Stimulated activated naive CD8-positive, alpha-beta T cell treated with anti-CD3 and anti-CD28 coated beads, Interleukin-15, Interleukin-2, amounts not matched to agents 100 ng/mL and 50 ng/mL, for 24 hours (primary cell): ENCODE measurements at regions not wholly inside any gene's neighbourhood (a gene's known extent, or its start where the extent isn't known, plus 50 kb on each side); places are given as distances from the start of the nearest gene placed in this dataset.
"Not testable (repeated sequence)": the region's sequence is repeated elsewhere in the genome, so short reads cannot be mapped to it uniquely, and the experiment has no call there.

Experiments used
- H3K27ac Mint-ChIP-seq: one replicate; pipeline ENCODE4 v1.8.0; 2021; ENCODE audit warnings: mild to moderate bottlenecking, mixed read lengths
- H3K27me3 Mint-ChIP-seq: one replicate; pipeline ENCODE4 v1.8.0; 2021; ENCODE audit warnings: mixed read lengths
- H3K36me3 Mint-ChIP-seq: one replicate; pipeline ENCODE4 v1.8.0; 2021; ENCODE audit warnings: low read depth, mixed read lengths
- H3K4me1 Mint-ChIP-seq: one replicate; pipeline ENCODE4 v1.8.0; 2021; ENCODE audit warnings: low read depth, mixed read lengths
- H3K4me3 Mint-ChIP-seq: one replicate; pipeline ENCODE4 v1.8.0; 2021; ENCODE audit warnings: mild to moderate bottlenecking, mixed read lengths
- H3K9me3 Mint-ChIP-seq: one replicate; pipeline ENCODE4 v1.8.0; 2021; ENCODE audit warnings: mixed read lengths

DNA sequence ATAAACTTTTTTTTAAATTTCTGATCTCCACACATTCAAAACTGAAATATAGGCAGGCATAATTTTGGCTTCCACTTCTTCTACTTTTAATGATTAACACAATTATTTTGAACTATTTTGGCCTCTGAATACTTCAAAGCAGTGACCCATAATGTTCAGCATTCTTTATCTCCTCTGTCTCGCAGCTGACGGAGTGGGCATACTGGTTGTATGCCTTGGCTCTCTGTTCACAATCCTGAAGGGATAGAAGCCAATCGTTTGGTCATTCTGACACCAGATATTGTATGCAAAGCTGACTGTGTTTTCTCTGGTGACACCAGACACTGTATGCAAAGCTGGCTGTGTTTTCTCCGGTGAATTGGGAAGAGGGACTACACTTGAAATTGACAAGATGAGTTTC is 833.0 kb downstream of the EFNB2 start:
- Mint-ChIP-seq H3K27ac (no peak overlapping the region), H3K4me3 (no peak overlapping the region), H3K4me1 (no peaks in the 10 kb centered on the region), H3K9me3 (no peaks in the 10 kb centered on the region), H3K27me3 (no peaks in the 10 kb centered on the region), H3K36me3 (no peaks in the 10 kb centered on the region)

DNA sequence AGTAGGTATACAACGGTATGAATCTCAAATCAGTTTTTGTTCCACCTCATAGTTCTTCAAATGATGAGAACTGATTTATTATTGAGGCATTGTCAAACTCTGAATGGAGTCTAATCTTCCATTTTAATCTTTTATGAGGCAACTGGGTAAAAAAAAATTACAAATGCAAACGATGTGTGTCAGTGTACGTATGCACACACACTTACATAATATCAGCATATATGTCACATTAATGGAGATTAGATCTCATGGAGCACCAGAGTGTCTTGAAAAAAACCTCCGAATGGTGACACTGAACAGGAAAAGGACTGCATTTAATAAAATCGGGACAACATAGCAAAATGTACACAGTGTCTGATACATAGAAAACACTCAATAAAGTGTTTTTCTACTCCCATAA is 842.7 kb downstream of the EFNB2 start:
- H3K4me3 Mint-ChIP-seq: no peak overlapping the region
- no peaks in the 10 kb centered on the region for H3K27me3 Mint-ChIP-seq
- no peaks in the 10 kb centered on the region for H3K36me3 Mint-ChIP-seq
- H3K9me3 Mint-ChIP-seq: peaks cover 3% of the 10 kb centered on the region
- H3K4me1 Mint-ChIP-seq: no peaks in the 10 kb centered on the region
- no peak overlapping the region for H3K27ac Mint-ChIP-seq

DNA sequence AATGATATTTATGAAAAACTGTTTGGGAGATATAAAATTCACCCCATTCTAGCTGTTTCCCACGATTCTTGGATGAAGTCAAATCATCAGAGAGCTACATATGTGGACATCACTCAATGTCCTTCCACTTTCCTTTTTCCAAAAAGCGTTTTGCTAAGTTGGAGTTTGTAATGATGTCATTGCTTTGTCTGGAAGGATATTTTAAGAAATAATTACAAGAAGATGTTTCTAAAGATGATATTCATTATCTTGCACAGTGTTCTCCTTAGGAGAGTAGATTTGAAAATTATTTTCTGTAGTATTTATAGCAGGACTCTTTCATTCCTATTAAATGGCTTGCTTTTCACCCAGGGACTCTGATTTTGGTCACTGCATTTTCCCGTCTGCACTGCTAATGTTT is 851.2 kb downstream of the EFNB2 start:
- no peaks in the 10 kb centered on the region for H3K27me3 Mint-ChIP-seq
- H3K4me1 Mint-ChIP-seq: no peaks in the 10 kb centered on the region
- peaks cover 3% of the 10 kb centered on the region for H3K9me3 Mint-ChIP-seq

DNA sequence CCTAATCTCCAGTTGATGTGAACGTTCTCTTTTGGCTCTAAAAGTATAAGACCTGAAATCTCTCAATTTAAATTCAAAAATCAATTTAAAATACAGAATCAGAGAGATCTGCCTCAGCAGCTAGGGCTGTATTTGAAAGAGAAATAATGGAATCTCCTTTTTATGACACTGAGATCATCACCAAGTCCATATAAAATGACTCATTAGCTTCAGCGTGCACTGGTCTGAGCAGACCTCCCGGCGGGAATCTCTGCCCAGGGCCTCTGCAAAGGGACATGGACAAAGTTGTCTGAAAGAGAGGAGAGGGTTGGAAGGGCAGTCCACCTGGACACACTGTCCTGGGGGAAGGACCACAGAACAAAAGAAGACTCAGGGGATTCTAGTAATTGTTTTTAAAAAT is 855.6 kb downstream of the EFNB2 start:
- Mint-ChIP-seq H3K36me3 (no peaks in the 10 kb centered on the region), H3K27ac (no peak overlapping the region), H3K9me3 (peaks cover 3% of the 10 kb centered on the region), H3K27me3 (no peaks in the 10 kb centered on the region), H3K4me3 (no peak overlapping the region), H3K4me1 (no peaks in the 10 kb centered on the region)

More for the DNA sequence above, 851.2 kb downstream of the EFNB2 start:
- no peaks in the 10 kb centered on the region for H3K36me3 Mint-ChIP-seq
- H3K4me3 Mint-ChIP-seq: no peak overlapping the region
- no peak overlapping the region for H3K27ac Mint-ChIP-seq

DNA sequence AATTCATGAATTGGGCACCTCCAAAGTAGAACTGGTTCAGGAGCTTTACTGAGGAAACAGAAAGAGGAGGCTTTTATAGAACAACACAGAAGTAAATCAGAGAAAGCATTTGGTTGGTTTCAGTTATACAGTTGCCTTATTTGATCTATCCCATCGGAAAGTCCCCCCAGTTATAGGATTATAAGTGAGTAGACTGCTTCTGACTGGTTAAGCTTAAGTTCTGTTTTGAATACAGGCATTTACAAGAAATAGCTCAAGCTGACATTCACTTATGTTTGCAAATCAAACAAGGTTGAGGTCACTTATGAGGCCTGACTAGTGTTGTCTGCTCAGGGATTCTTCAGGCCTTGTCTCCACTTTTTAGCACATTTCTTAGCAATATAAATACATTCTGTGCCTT is 857.4 kb downstream of the EFNB2 start:
- Mint-ChIP-seq H3K4me1 (no peaks in the 10 kb centered on the region), H3K27ac (no peak overlapping the region), H3K4me3 (no peak overlapping the region)

DNA sequence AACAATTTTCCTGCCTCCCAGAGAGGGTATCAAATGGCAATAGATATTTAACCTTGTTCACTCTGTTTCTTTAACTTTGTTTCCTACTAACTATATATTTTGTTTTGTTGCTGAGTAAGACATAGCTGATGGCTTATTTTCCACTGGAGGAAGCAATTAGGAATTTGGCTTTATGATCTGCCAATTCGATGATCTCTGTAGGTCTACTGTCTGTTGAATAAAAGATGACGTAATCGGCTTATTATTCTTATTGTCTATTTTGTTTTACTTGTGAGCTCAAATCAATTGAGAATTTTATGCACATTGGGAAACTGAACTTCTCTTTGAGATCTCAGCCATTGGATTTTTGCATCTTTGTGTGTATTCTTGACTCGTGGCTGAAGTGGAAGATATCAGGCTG is 862.6 kb downstream of the EFNB2 start:
- Mint-ChIP-seq H3K9me3 (peaks cover 8% of the 10 kb centered on the region), H3K4me3 (no peak overlapping the region), H3K36me3 (no peaks in the 10 kb centered on the region), H3K27me3 (no peaks in the 10 kb centered on the region), H3K4me1 (no peaks in the 10 kb centered on the region), H3K27ac (no peak overlapping the region)

More for the DNA sequence above, 857.4 kb downstream of the EFNB2 start:
- H3K36me3 Mint-ChIP-seq: no peaks in the 10 kb centered on the region
- peaks cover 3% of the 10 kb centered on the region for H3K9me3 Mint-ChIP-seq
- H3K27me3 Mint-ChIP-seq: no peaks in the 10 kb centered on the region

DNA sequence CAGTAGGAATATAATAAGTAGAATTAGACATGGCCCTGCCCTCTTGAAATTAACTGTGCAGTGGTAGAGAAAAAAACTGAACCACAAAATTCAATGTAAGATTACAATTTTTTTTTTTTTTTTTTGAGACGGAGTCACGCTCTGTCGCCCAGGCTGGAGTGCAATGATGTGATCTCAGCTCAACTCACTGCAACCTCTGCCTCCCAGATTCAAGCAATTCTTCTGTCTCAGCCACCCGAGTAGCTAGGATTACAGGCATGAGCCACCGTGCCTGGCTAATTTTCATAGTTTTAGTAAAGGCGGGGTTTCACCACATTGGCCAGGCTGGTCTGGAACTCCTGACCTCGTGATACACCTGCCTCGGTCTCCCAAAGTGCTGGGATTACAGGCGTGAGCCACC is 864.3 kb downstream of the EFNB2 start:
- H3K36me3 Mint-ChIP-seq, H3K4me1 Mint-ChIP-seq, H3K4me3 Mint-ChIP-seq, H3K9me3 Mint-ChIP-seq, H3K27ac Mint-ChIP-seq, H3K27me3 Mint-ChIP-seq: not testable (repeated sequence)

DNA sequence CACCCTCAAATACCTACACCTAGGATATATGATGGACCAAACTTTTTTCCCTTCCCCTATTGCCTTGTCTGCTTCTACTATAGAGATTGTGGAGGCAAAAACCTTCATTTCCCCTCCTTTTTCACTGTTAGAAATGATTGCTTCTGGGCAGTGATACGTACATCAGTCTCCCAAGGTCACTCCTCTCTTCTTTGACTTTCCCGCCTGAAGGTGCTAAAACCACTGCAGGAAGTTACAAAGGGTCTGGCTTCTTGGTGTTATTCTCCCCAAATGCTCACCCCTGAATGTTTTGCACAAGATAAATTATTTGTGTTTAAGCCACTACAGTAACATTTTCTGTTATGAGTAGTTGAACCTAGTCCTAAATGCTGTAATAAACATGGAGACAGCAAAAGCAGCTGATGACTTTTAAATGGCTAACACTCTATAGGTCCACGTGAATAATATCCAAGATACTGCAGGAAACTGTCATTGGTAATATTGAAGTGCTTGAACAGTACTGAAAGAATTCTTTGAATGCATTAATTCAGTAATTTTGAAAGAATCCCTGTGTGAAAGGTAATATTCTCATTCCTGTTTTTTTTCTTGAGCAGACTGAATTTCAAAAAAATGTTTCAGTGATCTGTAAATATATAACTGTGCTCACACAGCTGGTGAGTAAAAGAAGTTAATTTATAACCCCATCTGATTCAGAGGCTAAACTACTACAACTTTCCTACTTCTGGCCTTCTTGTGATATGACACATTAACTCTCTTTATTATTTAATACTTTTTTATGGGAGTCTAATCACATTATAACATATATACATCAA is 865.1 kb downstream of the EFNB2 start:
- Mint-ChIP-seq H3K4me3 (no peak overlapping the region), H3K4me1 (no peaks in the 10 kb centered on the region), H3K36me3 (no peaks in the 10 kb centered on the region), H3K27me3 (no peaks in the 10 kb centered on the region), H3K27ac (no peak overlapping the region), H3K9me3 (peaks cover 8% of the 10 kb centered on the region)

DNA sequence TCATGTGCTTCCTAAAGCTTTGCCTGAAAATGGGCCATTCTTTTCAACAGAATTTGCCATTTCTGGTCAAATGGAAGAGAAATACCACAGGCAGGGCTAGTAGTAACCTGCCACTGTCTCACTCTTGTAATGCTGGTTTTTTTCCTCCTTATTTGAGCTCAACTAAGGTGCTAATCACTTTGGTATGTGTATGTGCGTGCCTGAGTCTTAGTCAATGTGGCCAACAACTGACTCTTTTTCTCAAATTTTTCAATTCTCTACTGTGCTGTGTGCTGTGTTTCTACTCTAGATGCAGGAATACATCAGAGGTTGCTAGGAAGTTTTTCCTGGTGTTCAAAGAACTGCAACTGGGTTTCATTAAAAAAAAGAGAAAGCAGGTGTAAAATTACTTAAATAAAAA is 870.2 kb downstream of the EFNB2 start:
- Mint-ChIP-seq H3K27ac (no peak overlapping the region), H3K9me3 (no peaks in the 10 kb centered on the region), H3K4me3 (no peak overlapping the region), H3K36me3 (no peaks in the 10 kb centered on the region), H3K27me3 (no peaks in the 10 kb centered on the region), H3K4me1 (no peaks in the 10 kb centered on the region)

DNA sequence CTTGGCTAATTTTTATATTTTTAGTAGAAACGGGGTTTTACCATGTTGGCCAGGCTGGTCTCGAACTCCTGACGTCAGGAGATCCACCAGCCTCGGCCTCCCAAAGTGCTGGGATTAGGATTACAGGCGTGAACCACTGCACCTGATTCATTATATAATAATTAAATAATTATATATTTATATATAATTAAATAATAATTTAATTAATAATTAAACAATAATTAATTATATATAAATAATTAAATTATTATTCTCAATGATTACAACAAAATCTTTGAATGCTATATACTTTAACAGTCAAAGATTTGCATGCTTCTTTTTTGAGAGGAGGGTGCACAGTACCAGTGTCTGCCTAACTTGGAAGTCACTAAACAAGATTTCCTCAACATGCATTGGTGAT is 872.3 kb downstream of the EFNB2 start:
- no peak overlapping the region for H3K27ac Mint-ChIP-seq
- peaks cover 1% of the 10 kb centered on the region for H3K9me3 Mint-ChIP-seq
- no peaks in the 10 kb centered on the region for H3K27me3 Mint-ChIP-seq
- no peak overlapping the region for H3K4me3 Mint-ChIP-seq
- H3K36me3 Mint-ChIP-seq: no peaks in the 10 kb centered on the region
- H3K4me1 Mint-ChIP-seq: no peaks in the 10 kb centered on the region

DNA sequence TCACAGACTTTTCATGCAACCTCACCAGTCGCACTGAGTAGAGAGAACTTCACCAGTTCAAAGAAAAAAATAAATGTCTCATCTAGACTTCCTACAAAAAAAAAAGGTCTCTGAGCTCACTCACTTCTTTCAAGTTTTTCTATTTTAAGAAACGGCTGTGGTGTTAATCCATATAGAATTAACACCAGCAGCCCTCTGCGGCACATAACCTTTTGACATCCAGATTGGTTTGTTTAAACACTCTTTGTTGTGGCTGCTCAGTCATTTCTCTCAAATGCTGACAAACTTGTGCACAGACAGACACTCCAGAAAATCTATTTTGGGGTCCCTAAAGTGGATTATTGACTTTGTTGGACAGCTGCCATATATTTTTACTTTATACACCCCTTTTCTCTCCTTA is 874.9 kb downstream of the EFNB2 start:
- H3K36me3 Mint-ChIP-seq: no peaks in the 10 kb centered on the region
- no peak overlapping the region for H3K27ac Mint-ChIP-seq
- H3K4me1 Mint-ChIP-seq: no peaks in the 10 kb centered on the region
- H3K4me3 Mint-ChIP-seq: no peak overlapping the region
- no peaks in the 10 kb centered on the region for H3K27me3 Mint-ChIP-seq
- peaks cover 6% of the 10 kb centered on the region for H3K9me3 Mint-ChIP-seq

DNA sequence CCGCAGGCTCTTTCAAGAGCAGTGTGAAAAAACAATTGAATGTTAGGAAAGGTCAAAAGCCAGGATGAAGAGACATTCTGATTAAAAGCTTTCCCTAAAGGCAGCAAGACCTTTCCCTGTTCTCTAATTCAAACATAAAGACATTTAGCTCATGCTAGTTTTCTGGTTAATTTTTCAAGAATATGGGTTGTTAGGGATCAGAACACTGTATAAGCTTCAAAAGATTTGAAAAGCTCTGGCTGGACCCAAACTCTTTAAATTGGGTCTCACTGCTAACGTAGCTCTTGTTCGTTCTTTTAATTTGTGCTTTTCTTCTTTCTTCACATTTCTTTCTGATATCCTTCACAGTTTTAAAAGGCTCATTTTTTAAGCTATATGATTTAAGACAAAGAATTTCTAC is 877.0 kb downstream of the EFNB2 start:
- no peaks in the 10 kb centered on the region for H3K36me3 Mint-ChIP-seq

DNA sequence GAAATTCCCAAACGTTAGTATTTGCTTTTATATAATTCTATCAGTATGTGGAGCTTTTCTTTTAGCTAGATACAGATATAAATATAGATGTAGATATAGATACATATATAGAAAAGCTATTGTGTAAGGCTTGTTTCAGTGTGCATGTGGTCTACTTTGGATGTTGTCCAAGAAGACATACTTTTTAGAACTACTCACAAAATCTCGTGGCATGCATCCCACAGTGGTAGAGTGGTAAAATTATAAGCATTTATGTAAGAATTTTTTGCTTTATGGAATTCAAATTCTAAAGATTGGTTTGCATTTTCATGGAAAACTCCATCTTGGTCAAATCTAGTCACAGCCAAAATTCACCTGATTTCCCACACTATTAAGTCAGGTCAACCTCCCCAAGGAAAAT is 880.4 kb downstream of the EFNB2 start:
- no peaks in the 10 kb centered on the region for H3K4me1 Mint-ChIP-seq
- no peak overlapping the region for H3K27ac Mint-ChIP-seq
- H3K27me3 Mint-ChIP-seq: no peaks in the 10 kb centered on the region
- H3K36me3 Mint-ChIP-seq: no peaks in the 10 kb centered on the region
- no peak overlapping the region for H3K4me3 Mint-ChIP-seq
- H3K9me3 Mint-ChIP-seq: peaks cover 17% of the 10 kb centered on the region

More for the DNA sequence above, 877.0 kb downstream of the EFNB2 start:
- Mint-ChIP-seq H3K27ac (no peak overlapping the region), H3K4me1 (no peaks in the 10 kb centered on the region), H3K9me3 (peaks cover 6% of the 10 kb centered on the region), H3K27me3 (no peaks in the 10 kb centered on the region), H3K4me3 (no peak overlapping the region)

DNA sequence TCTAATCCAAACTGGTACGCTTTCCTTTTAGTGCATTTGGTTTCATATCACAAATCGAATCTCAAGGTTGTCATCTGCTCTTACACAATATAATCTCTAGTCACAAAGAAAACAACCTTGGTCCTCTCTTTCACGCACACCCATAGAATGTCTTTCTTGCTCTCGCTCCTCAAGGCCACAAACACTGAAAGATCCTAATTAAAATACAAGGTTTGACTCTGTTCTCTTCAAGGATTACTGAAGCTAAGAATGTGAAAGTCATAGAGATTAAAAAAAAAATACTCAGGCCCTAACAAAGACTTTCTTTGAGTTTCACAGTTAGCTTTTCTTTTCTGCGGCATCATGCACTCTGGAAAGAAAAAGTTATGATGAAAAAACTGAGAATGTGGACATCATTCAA is 891.5 kb downstream of the EFNB2 start:
- no peak overlapping the region for H3K27ac Mint-ChIP-seq
- H3K9me3 Mint-ChIP-seq: peaks cover 20% of the 10 kb centered on the region
- H3K27me3 Mint-ChIP-seq: no peaks in the 10 kb centered on the region
- no peaks in the 10 kb centered on the region for H3K36me3 Mint-ChIP-seq
- H3K4me1 Mint-ChIP-seq: no peaks in the 10 kb centered on the region
- H3K4me3 Mint-ChIP-seq: no peak overlapping the region

DNA sequence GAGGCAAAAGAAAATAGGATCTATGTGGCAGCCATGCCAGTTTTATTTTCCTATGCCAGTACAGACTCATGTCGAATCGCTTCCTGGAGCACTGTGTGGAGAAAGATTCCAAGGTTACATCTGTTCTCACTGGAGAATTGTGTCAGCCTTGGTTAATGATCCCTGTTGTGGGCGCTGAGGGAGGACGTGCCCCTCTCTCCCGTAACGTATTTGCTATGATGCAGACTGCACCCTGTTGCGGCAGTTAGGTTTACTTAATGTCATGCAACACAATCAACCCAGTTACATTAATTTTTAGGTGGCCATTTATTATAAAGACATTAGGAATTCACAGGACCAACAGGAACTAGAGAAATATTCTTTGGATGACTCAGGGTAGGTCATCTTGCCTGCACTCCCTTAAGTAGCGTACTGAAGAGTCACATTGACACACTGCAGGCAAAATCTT is 892.9 kb downstream of the EFNB2 start:
- no peaks in the 10 kb centered on the region for H3K27me3 Mint-ChIP-seq
- H3K4me1 Mint-ChIP-seq: no peaks in the 10 kb centered on the region
- no peaks in the 10 kb centered on the region for H3K36me3 Mint-ChIP-seq
- H3K27ac Mint-ChIP-seq: no peak overlapping the region
- H3K4me3 Mint-ChIP-seq: no peak overlapping the region
- H3K9me3 Mint-ChIP-seq: peaks cover 16% of the 10 kb centered on the region

DNA sequence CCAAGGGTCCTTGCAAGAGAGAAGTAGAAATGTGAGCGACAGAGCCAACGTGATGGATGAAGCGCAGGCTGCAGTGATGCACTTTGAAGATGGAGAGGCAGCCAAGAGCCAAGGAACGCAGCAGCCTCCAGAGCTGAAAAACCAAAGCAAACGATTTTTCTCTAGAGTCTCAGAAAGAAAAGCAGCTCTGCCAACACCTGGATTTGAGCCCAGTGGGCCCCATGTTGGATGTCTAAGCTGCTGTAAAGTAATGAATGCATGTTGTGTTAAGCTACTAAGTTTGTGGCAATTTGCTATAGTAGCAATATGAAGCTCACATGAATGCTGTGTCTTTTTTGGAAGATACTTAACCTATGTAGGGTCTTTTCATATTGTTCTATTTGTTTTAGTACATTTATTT is 894.3 kb downstream of the EFNB2 start:
- Mint-ChIP-seq H3K27me3 (no peaks in the 10 kb centered on the region), H3K4me3 (no peak overlapping the region), H3K9me3 (peaks cover 13% of the 10 kb centered on the region), H3K4me1 (no peaks in the 10 kb centered on the region), H3K27ac (no peak overlapping the region), H3K36me3 (no peaks in the 10 kb centered on the region)
